Lower leg skin (tissue), 4 donors: ENCODE measurements at regions not wholly inside any gene's neighbourhood (a gene's known extent, or its start where the extent isn't known, plus 50 kb on each side); places are given as distances from the start of the nearest gene placed in this dataset.

ENCODE experiments used
- DNase-seq, 2 donors: peaks; one replicate each; pipeline ENCODE4 v3.0.0-alpha.2; 2019; ENCODE audit warnings: low spot score in 2 of 2
- H3K4me3 ChIP-seq: fragments of 200-600 bp; sonication (generic); 2 replicates; pipeline ENCODE4 v1.5.1; 2017; ENCODE audit warnings: mild to moderate bottlenecking, low read depth; ENCODE audit not compliant: poor library complexity, severe bottlenecking
- CTCF ChIP-seq, 3 donors: fragments of 450-650 bp; IDR thresholded peaks; one replicate each; pipeline ENCODE4 v1.5.1; 2016; ENCODE audit warnings: antibody characterized with exemption in 3 of 3, mild to moderate bottlenecking in 3 of 3, moderate library complexity in 2 of 3
- POLR2A ChIP-seq, 2 donors: fragments of 450-650 bp; IDR thresholded peaks; one replicate each; pipeline ENCODE4 v1.6.1; 2016 to 2017; ENCODE audit warnings: antibody characterized with exemption in 2 of 2, mild to moderate bottlenecking in 1 of 2, moderate library complexity in 1 of 2
- WGBS, 2 donors: methylation state at CpG; one replicate each; pipeline ENCODE4 v1.1.5; 2018; 5-methylcytosine and 5-hydroxymethylcytosine counted together
- intact Hi-C: fragments of 100-400 bp; cut with DNase I; formaldehyde crosslinking; loops from one replicate; pipeline ENCODE4 v1.15.0; 2023; ENCODE audit warnings: low total_unique reads

GRCh38 chr4:114538012-114538617, 60.5 kb upstream of the UGT8 start:
- H3K4me3 ChIP-seq: no peak overlapping the region

GRCh38 chr4:114539985-114540384, 58.6 kb upstream of the UGT8 start:
- DNase-seq: no peak
- H3K4me3 ChIP-seq: no peak overlapping the region
- intact Hi-C loops: no loop called here
- TF ChIP-seq POLR2A (IDR thresholded peaks at IDR 0.05): no peak
- TF ChIP-seq CTCF (IDR thresholded peaks at IDR 0.05): no peak

More at GRCh38 chr4:114538012-114538617, 60.5 kb upstream of the UGT8 start:
- 66 to 91% methylated on average over 4 to 5 of the region's 5 CpGs for WGBS, 2 donors
- intact Hi-C loops: no loop called here
- no peak for DNase-seq
- TF ChIP-seq POLR2A (IDR thresholded peaks at IDR 0.05) (no peak), CTCF (IDR thresholded peaks at IDR 0.05) (no peak)

GRCh38 chr4:114547340-114548134, 51.1 kb upstream of the UGT8 start:
- no peak overlapping the region for H3K4me3 ChIP-seq
- WGBS, 2 donors: 62% methylated on average over 2 of the region's 2 CpGs
- intact Hi-C loops: no loop called here
- TF ChIP-seq POLR2A (IDR thresholded peaks at IDR 0.05): no peak
- no peak for TF ChIP-seq CTCF (IDR thresholded peaks at IDR 0.05)
- no peak for DNase-seq
